CMK (cell line): ENCODE measurements at regions not wholly inside any gene's neighbourhood (a gene's known extent, or its start where the extent isn't known, plus 50 kb on each side); places are given as distances from the start of the nearest gene placed in this dataset.
"Not testable (repeated sequence)": the region's sequence is repeated elsewhere in the genome, so short reads cannot be mapped to it uniquely, and the experiment has no call there.

Experiments used
- DNase-seq: peaks from one replicate; pipeline ENCODE4 v3.0.0-alpha.2; 2010; ENCODE audit warnings: low read depth

- no peak for DNase-seq
These were observed 247.1 kb downstream of the SLCO4C1 start for GRCh38 chr5:102048940-102049339.

GRCh38 chr5:102047073-102047472 lies 249.0 kb downstream of the SLCO4C1 start:
- DNase-seq, result not testable (repeated sequence)

DNA sequence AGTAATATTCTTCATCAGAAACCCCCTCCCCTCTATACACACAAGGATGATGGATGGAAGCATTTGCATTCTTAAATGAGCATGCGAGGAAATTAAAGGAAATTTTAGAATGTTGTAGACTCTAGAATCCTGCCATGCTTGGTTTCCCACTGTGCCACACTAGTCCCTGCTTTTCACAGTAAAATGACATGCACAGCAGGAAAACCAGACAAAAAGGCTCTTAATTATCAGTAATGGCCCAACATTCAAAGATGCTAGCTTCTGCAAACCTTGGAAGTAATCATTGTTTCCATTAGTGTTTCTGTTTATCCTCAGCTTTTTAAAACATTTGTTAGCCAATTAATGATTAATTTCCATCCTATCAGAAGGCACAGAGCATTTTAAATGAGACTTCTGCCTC lies 255.8 kb downstream of the SLCO4C1 start:
- DNase-seq, result no peak

DNA sequence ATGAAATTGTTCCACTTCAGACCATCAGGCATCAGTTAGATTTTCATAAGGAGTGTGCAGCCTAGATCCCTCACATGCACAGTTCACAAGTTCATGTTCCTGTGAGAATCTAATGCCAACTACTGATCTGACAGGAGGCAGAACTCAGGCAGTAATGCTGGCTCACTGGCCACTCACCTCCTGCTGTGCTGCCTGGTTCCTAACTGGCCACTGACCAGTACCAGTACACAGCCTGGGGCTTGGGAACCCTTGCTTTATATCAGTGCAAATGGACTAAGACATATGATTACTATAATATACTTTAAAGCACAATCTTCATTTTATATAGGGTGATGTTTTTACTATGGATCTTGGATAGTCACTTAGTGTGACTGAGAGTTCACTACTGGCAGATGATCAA lies 259.2 kb downstream of the SLCO4C1 start:
- DNase-seq, result no peak

DNA sequence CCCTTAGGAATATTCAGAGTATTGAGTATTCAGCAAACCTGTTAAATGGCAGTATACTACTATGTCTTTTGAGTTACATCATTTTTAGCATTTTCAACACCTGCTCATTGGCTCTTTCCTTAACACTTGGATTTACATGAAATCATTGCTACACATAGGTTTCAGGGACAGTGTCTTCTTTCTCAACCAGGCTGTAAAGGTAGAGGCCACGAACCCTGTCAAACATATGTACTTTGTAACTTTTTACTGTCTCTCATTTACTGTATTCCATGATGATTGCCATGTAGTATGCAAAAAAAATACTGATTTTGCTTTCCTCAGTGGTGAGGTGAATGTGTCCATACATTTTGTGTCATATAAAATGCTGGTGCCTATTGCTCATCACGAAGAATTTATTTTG lies 264.4 kb downstream of the SLCO4C1 start:
- DNase-seq, result no peak

DNA sequence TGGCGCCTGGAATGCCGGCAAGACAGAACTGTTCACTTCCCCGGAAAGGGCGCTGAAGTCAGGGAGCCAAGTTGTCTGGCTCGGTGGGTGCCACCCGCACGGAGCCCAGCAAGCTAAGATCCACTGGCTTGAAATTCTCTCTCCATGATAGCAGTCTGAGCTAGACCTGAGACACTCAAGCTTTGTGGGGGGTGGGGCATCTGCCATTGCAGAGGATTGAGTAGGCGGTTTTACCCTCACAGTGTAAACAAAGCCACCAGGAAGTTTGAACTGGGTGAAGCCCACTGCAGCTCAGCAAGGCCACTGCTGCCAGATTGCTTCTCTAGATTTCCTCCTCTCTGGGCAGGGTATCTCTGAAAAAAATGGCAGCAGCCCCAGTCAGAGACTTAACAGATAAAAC lies 277.4 kb downstream of the SLCO4C1 start:
- no peak for DNase-seq

GRCh38 chr5:102018279-102018678 lies 277.8 kb downstream of the SLCO4C1 start:
- no peak for DNase-seq

DNA sequence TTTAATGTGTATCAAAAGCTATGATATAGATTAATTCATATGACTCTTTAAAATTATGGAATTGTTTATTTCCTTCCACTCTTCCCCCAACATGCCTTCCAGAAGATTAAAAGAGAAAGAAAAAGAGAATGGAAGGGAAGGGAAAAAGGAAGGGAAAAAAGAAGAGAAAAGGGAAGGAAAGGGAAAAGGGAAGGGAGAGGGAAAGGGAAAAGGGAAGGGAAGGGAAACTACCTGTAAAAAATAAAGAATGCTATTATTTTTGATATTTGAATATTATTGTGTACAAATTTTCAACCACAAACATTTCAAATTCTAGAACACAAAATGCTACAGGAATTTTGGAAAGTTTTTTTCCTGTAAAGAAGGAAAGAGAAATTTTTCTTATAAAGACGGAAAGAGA lies 281.7 kb downstream of the SLCO4C1 start:
- DNase-seq, result no peak

- DNase-seq, result no peak
These were observed 285.4 kb downstream of the SLCO4C1 start for GRCh38 chr5:102010644-102011043.

- DNase-seq, result no peak
These were observed 298.8 kb downstream of the SLCO4C1 start for GRCh38 chr5:101997235-101997634.

GRCh38 chr5:101995585-101995984 lies 300.5 kb downstream of the SLCO4C1 start:
- no peak for DNase-seq

- DNase-seq, result no peak
These were observed 304.6 kb downstream of the SLCO4C1 start for GRCh38 chr5:101991486-101991885.

DNA sequence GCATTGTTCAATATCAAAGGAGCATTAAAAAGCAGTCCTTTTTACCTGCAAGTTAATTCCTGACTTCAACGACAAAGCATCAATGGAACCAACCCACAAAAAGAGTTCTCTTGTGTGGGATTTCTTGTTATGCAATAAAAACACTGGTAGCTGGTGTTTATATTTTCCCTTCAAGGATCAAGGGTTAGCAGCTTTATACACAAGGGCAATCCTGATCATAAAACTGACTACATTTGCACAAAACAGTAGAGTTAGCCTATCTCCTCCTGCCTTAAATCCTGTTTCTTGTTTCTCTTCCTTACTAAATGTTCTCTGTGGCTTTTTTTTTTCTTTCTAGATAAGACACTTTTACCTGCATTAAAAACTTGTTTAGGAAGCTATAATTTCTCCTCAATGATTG lies 306.4 kb downstream of the SLCO4C1 start:
- no peak for DNase-seq

GRCh38 chr5:101977729-101978345 lies 318.2 kb downstream of the SLCO4C1 start:
- peak; percentile 7 for DNase-seq

DNA sequence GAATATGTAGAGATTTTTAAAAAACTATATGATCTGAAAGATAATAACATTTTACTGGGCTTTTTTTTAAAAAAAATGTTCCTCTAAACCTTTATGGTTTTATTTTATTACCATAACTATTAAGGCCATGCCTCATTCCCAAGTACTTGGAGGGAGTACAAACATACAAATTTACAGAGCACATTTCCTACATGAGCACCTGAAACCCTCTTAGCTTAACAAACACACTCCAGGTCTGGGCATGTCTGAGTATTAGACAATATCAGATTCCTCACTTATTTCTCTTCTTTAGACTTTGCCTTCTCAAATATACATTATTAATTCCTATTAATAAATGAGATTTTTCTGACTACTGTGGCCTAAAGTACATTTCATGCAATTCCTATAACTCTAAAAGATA lies 319.2 kb downstream of the SLCO4C1 start:
- DNase-seq, result no peak

- no peak for DNase-seq
These were observed 326.3 kb downstream of the SLCO4C1 start for GRCh38 chr5:101969742-101970141.

- no peak for DNase-seq
These were observed 329.6 kb downstream of the SLCO4C1 start for GRCh38 chr5:101966476-101966875.

DNA sequence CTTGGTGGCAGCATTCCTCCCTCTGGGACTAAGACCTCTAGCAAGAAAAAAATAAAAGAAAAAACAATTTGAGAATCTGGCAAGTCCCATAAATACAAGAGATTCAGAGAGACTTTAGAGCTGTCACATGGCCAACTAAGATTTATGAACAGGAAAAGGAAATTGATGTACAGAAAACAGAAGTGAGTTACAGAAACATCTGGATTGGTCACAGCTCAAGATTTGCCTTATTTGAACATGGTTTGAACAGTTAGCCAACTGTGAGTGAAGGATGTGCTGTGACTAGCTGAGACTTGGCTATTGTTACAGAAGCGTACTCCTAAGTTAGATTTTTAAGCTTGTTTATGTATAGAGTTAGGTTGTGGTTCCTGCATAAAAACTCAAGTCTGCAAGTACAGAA lies 340.2 kb downstream of the SLCO4C1 start:
- DNase-seq, result no peak

DNA sequence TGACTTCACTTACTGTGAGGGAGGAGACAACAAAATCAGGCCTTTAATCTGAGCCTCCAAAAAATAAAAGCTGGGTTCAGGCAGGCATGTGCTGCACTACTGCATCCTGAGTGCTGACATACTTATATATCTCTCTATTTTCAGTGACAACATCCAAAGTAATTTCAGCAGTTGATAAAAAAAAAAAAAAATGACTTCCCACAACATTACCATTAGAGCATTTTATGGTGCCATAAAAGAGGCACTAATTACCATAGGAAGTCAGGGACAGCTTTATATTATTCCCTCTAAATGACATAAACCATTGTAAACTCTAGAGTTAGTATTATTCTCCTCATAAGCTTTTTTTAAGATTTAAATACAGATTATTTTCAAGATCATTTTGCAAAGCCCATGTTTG lies 346.1 kb downstream of the SLCO4C1 start:
- DNase-seq, result no peak

- no peak for DNase-seq
These were observed 347.5 kb downstream of the SLCO4C1 start for GRCh38 chr5:101948615-101949014.

DNA sequence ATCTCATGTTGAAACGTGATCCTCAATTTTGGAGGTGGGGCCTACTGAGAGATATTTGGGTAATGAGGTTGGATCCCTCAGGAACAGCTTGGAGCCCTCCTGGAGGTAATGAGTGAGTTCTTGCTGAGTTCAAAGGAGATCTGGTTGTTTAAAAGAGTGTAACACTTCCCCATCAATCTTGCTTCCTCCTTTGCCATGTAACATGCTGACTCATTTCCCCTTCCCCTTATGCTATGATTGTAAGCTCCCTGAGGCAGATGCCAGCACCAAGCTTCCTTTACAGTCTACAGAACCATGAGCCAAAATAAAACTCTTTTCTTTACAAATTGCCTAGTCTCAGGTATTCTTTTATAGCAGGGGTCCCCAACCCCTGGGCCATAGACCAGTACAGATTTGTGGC lies 352.3 kb downstream of the SLCO4C1 start:
- DNase-seq, result peak; percentile 11

DNA sequence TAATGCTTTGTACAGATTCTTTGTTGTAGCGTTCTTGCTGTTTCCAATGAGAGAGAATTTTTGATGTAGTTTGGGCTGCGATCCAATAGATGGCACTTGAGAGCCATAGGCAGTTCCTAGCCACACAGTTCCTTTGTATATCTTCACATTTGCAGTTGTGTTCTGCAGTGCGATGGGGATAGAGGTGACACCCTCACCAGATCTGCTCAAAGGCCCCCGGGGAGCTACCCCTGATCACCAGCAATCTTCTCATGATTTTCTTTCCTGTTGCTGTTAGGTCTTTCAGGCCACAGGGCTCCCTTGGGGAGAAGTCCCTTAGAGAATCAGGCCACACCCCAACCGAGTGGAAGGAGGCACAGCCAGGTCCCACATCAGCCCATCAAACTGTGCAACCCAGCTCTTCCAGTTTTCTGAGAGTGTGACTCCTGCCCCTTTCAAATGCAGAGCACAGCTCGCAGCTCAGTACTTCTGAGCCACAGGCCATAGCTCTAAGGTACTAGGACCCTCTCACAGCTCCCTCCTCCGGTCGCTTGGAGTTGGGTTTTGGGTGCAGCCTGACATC lies 353.7 kb downstream of the SLCO4C1 start:
- no peak for DNase-seq

GRCh38 chr5:101937041-101937440 lies 359.0 kb downstream of the SLCO4C1 start:
- no peak for DNase-seq

GRCh38 chr5:101935086-101935485 lies 361.0 kb downstream of the SLCO4C1 start:
- DNase-seq, result no peak
